ENCODE measurements at regions not wholly inside any gene's neighbourhood (a gene's known extent, or its start where the extent isn't known, plus 50 kb on each side); places are given as distances from the start of the nearest gene placed in this dataset.

GRCh38 chr16:9610727-9611126 is 519.3 kb downstream of the HAPSTR1 start:
- no peak overlapping the region for H3K4me3 ChIP-seq (replicated peaks; ENCODE audit: low read depth, low read length)
- no peak for DNase-seq (ENCODE audit: extremely low read depth, low read depth)
- no peak for TF ChIP-seq CTCF (IDR thresholded peaks at IDR 0.05; ENCODE audit: low read depth, low read length, missing control alignments)

DNA sequence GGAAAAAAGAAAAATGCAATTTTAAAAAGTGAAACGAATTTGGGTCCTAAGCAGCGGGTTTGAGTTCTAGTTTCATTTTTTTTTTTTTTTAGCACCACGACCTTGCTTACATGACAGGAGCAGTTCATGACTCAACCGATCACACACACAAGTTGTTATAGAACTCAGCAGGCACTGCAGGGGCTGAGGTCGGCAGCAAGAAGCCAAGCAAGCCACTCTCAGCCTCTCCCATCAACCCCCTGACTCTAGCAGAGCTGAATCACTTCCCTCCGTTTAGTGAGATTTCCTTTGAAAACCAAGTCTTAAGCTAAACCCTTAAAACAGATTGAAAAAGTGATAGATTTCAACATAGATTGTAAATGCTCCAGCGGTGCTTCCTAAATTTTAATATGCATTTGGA is 520.8 kb downstream of the HAPSTR1 start:
- no peak for TF ChIP-seq CTCF (IDR thresholded peaks at IDR 0.05; ENCODE audit: low read depth, low read length, missing control alignments)
- no peak for DNase-seq (ENCODE audit: extremely low read depth, low read depth)
- H3K4me3 ChIP-seq (replicated peaks; ENCODE audit: low read depth, low read length): no peak overlapping the region

GRCh38 chr16:9614389-9614788 is 522.9 kb downstream of the HAPSTR1 start:
- TF ChIP-seq CTCF (IDR thresholded peaks at IDR 0.05; ENCODE audit: low read depth, low read length, missing control alignments): no peak
- no peak for DNase-seq (ENCODE audit: extremely low read depth, low read depth)
- no peak overlapping the region for H3K4me3 ChIP-seq (replicated peaks; ENCODE audit: low read depth, low read length)

DNA sequence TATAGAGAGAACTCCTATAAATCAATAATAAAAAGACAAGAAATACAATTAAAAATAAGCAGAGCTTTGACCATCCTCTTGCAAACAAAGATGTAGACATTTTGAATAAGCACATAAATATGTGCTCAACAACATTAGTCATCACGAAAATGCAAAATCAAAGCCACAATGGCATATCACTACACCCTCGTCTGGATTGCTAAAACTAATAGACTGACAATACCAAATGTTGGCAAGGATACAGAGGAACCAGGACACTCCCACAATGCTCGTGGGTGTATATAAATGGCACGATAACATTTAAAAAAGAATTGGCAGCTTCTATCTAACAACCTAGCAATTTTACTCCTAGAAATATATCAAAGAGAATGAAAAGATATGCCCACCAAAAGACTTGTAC is 530.8 kb downstream of the HAPSTR1 start:
- no peak for DNase-seq (ENCODE audit: extremely low read depth, low read depth)
- no peak overlapping the region for H3K4me3 ChIP-seq (replicated peaks; ENCODE audit: low read depth, low read length)
- TF ChIP-seq CTCF (IDR thresholded peaks at IDR 0.05; ENCODE audit: low read depth, low read length, missing control alignments): no peak

DNA sequence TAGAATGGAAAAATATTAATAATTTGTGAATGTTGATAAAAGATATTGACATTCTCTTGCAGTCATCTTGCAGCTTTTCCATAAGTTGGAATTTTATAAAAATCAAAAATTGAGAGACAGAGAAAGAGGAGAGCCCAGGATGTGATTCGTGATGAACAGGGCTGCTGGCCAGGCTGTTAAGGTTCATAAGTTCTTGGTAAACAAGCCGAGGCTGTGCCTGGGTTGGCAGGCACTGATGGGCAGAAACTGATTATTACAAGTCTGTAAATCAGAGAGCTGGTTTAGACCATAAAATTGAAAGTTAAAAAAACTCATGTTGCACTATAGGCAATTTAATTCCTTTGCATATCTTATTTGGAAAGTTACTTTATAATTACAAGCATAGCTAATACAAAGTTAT is 533.7 kb downstream of the HAPSTR1 start:
- no peak for TF ChIP-seq CTCF (IDR thresholded peaks at IDR 0.05; ENCODE audit: low read depth, low read length, missing control alignments)
- H3K4me3 ChIP-seq (replicated peaks; ENCODE audit: low read depth, low read length): no peak overlapping the region
- DNase-seq (ENCODE audit: extremely low read depth, low read depth): no peak

DNA sequence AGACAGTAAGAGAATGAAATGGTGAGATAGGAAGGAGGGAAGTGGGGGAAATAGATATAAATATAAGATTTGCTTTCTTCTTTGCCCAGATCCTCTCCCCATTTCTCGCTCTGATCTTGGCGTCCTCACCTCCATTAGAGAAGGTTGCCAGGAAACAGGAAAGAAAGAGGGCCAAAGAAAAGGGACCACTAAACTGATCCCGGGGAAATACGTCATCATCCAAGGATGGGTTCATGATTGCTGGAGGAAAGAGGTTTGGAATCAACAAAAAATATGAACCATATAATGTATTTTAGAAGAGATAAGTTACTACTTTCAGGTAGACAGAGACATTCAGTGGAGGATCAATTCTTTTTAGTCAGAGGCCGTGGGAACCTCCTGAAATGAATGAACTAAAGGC is 536.0 kb downstream of the HAPSTR1 start:
- no peak for TF ChIP-seq CTCF (IDR thresholded peaks at IDR 0.05; ENCODE audit: low read depth, low read length, missing control alignments)
- no peak overlapping the region for H3K4me3 ChIP-seq (replicated peaks; ENCODE audit: low read depth, low read length)
- no peak for DNase-seq (ENCODE audit: extremely low read depth, low read depth)

DNA sequence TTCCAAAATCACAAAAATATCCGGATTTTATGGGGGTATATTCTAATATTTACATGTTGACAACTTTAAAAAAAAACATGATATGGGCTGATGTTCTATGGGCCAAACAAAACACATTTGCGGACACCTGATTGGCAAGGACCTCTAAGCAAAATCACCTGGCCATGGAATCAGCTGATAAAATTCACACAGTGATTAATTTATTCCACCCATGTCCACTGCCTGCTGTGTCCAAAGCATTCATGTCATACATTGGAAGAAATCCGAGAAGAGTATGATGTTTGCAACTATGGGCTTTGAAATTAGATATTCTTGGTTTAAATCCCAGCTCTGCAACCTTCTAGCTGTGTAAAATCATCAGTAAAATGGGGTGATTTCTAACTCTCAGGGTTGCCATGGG is 538.7 kb downstream of the HAPSTR1 start:
- DNase-seq (ENCODE audit: extremely low read depth, low read depth): no peak
- TF ChIP-seq CTCF (IDR thresholded peaks at IDR 0.05; ENCODE audit: low read depth, low read length, missing control alignments): no peak
- no peak overlapping the region for H3K4me3 ChIP-seq (replicated peaks; ENCODE audit: low read depth, low read length)
